Sigmoid colon (tissue), 4 donors: ENCODE measurements at regions not wholly inside any gene's neighbourhood (a gene's known extent, or its start where the extent isn't known, plus 50 kb on each side); places are given as distances from the start of the nearest gene placed in this dataset.

Experiments
- EP300 ChIP-seq, 4 donors: sonication (generic); formaldehyde crosslinking; IDR thresholded peaks; one replicate each; pipeline ENCODE4 v1.6.1; 2017; ENCODE audit warnings: antibody characterized with exemption in 4 of 4
- POLR2A ChIP-seq, 2 donors: fragments of 450-650 bp; IDR thresholded peaks; one replicate each; pipeline ENCODE4 v1.6.1; 2016; ENCODE audit warnings: antibody characterized with exemption in 2 of 2, mild to moderate bottlenecking in 2 of 2, moderate library complexity in 2 of 2
- POLR2AphosphoS5 ChIP-seq, 4 donors: sonication (generic); formaldehyde crosslinking; IDR thresholded peaks; one replicate each; pipeline ENCODE4 v1.6.1; 2017; ENCODE audit warnings: antibody characterized with exemption in 4 of 4
- TF ChIP-seq, protein P1 (sequence below), 4 experiments: fragments of 450-650 bp in 3 of 4; fragments of 200-600 bp in 1 of 4; IDR thresholded peaks; one replicate each; pipeline ENCODE4 v1.5.1; 2016 to 2019; ENCODE audit warnings: antibody characterized with exemption in 4 of 4, mild to moderate bottlenecking in 3 of 4, moderate library complexity in 2 of 4

DNA sequence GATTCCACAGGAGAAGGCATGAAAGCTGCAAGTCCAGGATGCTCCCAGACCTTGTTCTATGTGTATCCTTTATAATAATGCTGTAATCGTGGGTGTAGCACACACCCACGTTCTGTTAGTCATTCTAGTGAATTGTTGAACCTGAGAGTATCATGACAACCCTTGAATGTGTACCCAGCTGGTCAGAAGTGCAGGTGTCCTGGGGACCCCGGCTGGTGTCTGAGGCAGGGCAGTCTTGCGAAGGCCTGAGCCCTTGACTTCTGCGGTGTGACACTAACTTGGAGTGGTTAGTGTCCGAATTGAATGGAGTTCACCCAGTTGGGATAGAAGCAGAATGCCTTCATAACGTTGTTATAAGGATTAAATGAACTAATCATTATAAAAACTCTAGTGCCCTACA is 218.0 kb upstream of the TNRC6C start:
- TF ChIP-seq EP300 (IDR thresholded peaks at IDR 0.05), result no peak
- TF ChIP-seq, protein P1, sequence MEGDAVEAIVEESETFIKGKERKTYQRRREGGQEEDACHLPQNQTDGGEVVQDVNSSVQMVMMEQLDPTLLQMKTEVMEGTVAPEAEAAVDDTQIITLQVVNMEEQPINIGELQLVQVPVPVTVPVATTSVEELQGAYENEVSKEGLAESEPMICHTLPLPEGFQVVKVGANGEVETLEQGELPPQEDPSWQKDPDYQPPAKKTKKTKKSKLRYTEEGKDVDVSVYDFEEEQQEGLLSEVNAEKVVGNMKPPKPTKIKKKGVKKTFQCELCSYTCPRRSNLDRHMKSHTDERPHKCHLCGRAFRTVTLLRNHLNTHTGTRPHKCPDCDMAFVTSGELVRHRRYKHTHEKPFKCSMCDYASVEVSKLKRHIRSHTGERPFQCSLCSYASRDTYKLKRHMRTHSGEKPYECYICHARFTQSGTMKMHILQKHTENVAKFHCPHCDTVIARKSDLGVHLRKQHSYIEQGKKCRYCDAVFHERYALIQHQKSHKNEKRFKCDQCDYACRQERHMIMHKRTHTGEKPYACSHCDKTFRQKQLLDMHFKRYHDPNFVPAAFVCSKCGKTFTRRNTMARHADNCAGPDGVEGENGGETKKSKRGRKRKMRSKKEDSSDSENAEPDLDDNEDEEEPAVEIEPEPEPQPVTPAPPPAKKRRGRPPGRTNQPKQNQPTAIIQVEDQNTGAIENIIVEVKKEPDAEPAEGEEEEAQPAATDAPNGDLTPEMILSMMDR (IDR thresholded peaks at IDR 0.05), result no peak
- no peak for TF ChIP-seq POLR2A (IDR thresholded peaks at IDR 0.05)
- no peak for TF ChIP-seq POLR2AphosphoS5 (IDR thresholded peaks at IDR 0.05)
